ENCODE measurements at regions not wholly inside any gene's neighbourhood (a gene's known extent, or its start where the extent isn't known, plus 50 kb on each side); places are given as distances from the start of the nearest gene placed in this dataset.

DNA sequence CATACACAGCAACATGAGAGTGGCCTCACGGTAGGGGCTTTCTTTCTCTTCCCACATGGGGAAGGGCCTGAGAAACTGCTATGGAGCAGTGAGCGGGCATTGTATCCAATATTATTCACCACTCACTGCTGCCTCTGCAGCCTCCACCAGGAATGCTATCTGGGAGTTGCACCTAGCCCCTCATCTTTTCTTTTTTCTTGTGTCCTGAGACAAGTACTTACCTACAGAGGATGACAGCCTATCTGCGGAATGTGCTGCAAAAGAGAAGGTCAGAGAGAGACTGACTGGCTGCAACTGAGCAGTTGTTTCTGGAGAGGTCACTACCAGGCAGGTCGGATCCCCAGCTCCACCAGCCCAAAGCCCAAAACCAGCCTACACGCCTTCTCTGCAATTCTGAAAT is 52.1 kb upstream of the HTATIP2 start:
- DNase-seq, result no peak

DNA sequence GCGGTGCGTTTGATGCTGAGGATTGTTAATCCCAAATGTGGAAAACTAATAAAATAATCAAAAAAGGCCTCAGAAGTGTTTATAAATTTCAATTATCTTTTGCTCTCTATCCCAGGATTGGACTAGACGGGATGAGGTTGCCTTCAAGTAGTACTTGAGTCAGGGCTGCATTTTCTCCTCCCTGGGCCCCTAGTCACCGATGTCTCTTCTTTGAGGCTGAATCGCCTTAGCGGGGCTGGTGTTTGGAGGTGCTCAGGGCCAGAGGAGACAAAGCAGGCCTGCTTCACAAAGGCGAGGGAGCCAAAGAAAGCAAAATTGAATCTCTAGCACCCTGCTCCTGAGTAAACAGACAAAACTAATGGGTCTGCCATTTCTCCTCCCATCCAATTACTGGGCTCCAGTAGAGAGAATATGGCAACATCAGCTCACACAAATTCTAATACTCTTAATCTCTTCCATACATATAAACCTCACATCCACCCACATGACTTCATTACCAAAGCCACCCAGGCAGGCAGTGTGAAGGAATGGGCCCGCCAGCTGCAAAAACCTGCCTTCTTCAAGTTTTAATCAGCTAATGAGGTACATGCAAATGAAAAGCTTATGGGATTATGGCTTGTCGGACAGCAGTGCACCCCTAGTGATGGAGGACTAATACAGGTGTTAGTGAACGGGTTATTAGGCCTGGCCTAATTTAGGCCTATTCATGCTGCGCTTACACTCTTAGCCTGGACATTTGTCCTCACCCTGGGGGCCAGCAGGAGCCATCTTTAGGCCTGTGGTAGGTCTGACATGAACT is 52.7 kb upstream of the HTATIP2 start:
- DNase-seq, result no peak

DNA sequence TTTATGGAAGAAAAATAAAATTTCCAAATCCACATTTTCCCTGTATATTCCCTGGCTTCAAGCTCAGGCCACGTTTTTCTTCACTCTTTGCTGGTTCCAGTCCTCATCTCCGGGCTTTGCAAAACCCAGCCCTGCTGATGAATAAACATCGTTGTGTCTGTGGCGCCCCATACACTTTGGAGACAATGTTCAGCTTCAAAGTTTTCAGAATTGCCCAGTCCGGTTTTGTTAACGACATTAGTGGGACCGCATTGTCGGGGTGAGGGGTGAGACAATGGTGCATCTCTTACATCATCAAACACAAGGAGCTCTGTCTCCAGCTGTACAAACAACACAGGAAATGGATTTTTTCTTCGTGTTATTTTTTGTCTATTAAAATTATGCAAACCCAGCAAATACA is 53.4 kb upstream of the HTATIP2 start:
- no peak for DNase-seq

DNA sequence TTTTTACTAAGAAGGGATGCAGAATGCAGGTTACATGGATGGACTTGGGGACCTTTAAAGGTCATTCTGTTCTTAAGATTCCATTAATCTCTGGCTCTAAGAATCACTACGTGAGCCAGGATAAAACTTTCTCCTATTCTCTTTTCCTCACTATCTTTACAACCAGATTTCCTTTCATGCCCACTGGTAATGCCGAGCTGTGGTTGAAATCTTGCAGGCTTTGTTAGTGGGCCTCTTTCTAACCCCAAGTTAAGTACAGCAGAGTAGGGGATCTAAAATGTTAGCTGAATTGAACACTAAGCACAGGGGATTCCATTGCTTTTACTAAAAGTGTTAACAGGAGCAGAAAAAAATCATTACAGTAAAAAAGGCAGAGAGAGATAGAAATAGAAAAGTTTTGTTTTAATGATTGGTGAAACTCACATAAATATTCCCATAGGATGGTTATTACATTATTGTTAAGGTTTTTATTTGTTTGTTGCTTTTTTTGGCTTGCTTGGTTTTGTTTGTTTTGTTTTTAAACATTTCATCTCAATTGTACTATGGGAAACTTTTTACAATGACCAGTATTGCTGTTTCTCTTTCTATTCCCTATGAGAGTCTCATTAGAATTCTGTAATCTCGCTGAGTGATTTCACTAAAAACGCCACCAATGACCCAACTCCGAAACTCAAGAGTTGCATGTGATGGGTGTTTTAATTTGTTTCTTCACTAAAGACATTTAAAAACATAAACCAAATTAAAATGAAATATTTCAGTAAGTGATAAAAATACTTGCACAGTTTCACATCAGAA is 54.1 kb upstream of the HTATIP2 start:
- DNase-seq, result no peak

DNA sequence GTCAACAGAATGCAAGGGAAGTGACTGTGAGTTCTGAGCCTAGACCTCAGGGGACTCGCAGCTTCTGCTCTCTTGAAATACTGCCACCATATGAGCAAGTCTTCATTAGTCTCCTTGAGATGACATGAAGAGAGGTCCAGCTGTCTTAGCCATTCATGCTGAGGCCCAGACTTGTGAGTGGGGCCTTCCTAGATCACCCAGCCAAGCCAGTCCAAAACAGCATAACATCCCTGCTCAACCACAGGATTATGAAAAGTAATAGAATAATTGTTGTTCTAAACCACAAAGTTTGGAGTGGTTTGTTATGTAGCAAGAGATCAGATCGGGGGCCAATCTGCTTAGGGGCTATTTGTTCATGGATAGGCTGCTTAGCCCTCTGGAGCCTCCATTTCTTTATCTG is 54.9 kb upstream of the HTATIP2 start:
- DNase-seq, result no peak

DNA sequence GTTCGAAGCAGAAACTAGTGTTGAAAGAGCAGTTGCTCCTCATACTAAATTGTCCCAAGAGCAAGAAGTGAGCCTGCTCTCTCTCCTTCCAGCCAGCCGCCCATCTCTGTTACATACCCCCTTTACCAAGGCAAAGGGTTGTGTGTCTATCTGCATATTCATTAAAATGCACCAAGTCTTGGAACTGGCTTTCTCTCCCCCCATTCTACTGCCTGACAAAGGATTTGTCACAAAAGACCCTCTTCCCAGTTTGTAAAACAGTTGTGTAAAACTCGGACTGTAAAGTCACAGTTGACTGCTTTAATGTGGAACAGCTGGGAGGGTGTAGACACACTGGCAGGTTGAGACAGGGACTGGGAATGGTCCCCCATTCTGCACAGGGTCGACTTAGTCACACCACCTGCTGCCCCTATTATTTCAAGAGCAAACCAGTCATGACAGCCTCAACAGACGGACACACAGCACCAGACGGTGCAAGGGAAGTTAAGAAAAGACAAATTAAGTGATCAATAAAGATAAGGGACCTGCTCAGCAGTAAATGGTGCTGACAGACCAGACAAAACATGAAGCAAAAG is 60.0 kb upstream of the HTATIP2 start:
- no peak for DNase-seq

DNA sequence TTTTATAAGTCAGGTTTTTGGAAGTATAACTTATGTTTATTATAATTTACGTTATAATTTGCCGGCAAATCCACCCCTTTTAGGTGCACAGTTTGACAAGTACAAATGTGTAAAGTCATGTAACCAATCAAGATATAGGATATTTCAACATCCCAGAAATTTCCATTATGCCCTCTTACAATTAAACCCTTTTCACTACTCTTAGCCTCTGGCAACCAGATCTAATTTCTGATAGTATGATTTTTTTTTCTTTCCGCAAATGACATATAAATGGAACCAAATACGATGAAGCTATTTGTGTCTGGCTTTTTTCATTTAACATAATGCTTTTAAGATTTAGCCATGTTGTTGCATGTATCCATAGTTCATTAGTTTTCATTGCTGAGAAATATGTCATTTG is 69.5 kb upstream of the HTATIP2 start:
- DNase-seq, result no peak

DNA sequence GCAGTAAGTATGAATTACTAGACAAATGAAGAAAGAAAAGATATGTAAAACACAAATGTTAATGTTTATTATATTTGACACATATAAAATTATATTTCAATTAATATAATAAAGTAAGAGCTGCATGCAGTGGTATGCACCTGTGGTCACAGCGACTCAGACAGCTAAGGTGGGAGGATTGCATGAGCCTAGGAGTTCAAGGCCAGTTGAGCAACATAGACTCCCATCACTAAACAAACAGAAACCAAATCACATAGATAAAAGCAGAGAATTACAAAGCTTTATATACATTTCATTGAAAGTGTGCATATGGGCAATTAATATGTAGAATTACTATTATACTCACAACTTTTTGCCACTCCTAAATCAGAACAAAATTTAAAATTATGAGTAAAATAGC is 70.0 kb upstream of the HTATIP2 start:
- DNase-seq, result no peak

DNA sequence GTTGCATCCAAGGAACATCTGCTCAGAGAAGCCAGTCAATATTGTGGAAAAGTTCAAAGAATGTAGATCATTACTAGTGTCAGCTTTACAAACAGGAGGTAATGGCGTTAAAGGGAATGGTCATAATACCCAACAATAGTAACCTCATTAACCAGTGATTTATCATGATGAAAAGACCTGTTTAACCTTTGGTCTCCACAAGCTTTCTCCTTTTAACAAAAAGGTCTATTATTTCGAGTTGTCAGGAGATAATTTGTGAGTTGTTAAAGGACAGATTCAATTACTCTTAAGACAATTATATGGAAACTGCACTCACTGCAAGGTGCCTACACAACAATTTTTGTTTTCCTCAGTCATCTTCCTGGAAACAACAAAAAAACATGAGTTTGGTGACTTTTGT is 73.8 kb upstream of the HTATIP2 start:
- DNase-seq, result no peak

DNA sequence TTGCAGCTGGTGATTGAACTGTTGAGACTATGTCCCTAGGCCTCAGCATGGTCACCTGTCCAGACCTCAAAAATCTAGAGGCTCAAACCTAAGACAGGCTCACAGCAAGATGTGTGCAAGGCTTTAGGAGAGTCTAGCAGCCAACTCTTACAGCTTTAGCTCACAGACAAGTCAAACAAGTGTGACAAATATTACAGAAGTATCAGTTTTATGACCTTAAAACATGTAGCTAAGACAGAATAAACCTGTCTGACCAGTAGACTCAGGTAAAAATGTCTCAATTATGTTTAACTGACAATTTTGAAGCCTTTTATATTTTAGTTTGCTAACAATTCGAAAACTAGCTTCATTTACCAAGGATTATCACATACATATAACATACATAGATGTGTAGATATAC is 80.0 kb upstream of the HTATIP2 start:
- no peak for DNase-seq

DNA sequence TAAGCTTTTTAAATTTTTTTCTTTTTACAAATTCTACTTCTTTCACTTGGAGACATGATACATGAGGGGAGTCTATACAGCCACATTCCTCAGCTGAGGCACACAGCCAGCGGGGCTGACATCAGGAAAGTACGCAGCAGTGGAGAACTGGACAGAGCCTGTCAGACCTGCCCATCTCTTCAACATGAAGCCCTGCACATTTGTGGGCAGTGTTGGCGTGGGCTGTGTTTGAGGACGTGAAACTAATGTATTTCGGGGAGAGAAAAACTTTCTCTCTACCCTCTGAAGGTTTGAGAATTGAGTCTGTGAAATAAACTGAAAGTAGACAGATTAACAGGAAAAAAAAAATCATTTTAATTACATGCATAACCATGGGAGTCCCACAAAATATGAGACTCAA is 84.8 kb upstream of the HTATIP2 start:
- DNase-seq, result no peak

DNA sequence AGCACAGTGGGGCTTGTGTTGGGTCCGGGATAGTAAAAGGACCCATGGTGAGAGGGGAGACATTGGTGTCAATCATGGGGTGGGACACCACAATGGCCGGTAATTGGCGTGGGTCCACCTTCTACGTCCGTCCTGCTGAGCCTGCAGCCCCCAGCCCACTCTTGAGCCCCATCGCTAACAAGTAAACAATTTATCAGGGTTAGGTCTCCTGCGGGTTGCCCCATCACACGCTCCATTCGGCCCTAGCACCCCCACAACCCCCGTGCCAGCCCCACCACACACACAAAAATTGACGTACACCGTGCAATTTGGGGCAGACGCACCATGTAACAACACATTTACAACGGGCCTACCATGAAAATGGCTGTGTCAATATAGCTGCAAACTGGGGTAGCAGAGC is 86.5 kb upstream of the HTATIP2 start:
- no peak for DNase-seq

DNA sequence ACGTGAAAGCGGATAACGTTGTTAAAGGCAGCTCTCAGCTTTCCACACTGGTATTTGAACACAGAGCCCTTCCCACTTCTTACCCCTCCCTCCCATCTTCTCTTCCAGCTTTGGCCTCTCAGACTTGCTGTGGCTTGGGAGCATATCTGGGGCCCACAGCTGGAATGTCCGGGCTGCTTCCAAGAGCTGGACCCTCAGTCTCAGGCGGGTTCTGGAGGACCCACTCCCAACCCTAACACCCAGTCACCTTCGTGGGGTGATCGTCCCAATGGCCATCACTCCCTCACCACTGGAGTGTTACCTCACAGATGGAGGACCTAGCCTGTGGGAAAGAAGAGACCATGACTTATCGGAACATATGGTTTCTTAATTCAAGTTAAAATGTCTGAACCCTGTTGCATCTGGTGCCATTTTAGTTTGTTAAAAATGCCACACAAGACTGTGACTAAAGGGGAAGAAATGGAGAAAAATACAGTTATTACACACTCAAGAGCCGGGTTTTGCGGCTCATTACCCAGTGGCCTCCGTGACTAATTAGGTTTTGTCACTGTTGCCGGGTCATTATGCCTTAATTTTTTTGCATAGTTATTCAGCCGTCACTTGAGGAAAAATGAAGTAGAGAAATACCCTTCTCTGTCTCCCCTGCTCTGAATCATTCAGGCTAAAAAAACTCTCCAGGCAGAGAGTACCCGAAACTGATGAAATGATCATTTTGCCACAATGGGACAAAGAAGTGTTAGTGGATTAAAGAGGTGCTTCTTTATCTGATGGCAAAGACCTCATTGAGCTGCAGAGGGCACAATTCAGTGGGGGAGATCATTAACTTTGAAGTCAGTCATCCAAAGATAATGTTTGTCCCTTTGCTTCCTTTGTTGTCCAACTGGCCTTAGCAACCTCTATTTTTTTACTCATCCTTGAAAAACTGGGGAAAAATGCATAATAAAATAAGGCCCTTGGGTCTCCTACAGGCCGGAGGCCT is 87.2 kb upstream of the HTATIP2 start:
- DNase-seq, result no peak

DNA sequence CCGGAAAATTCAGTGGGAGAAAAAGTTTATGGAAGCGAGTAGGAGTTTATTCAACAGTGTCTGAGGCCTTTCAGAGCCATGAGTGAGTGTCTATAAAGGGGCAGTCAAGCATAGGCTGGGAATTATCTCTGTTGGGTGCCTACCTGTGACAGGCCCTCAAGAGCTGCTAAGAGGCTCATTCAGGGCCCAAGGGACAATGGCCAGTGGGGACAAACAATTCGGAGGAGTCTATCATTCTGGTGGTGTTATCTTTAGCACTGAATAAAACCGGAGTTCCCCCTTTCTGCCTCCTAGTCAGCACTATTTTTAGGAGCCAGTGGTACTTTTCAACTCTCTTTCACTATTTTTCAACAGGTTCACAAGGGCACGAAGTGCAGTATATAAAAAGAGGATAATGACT is 89.5 kb upstream of the HTATIP2 start:
- DNase-seq, result no peak

DNA sequence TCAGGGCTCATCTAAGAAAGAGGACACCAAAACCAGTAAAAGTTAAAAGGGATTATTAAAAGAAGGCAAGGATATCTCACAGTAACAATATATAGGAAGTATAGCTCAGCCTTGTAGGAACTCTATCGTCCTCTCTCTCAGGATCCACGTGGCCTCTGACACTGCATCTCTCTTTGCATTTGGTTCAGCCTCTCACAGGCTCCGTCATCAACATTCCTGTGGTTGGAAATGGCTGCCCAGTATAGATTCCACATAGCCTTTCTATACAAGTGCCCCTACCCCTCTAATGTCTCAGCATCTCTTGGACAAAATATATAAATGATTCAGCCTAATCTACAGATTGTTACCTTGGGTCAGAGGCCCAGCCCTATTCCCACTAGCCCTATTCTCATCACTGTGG is 101.3 kb upstream of the DBX1 start:
- peak; percentile 25 for DNase-seq

DNA sequence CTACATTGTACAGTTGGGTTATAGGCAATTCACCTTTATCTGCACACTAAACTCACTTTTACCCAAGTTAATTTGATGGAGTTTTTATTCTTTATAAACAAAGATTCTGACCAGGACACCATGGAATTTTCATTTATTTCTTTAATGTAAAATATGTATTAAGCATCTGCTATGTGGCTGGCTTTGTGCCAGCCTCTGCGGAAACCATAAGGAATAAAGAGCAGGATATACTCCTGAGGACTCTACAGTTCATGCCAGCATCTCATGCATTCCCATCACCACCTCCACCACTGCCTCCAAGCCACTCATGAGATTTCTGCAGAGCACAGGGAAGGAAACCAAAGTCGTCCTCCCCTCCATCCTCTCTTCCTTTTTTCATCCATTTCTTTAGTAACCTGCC is 100.0 kb upstream of the DBX1 start:
- no peak for DNase-seq

DNA sequence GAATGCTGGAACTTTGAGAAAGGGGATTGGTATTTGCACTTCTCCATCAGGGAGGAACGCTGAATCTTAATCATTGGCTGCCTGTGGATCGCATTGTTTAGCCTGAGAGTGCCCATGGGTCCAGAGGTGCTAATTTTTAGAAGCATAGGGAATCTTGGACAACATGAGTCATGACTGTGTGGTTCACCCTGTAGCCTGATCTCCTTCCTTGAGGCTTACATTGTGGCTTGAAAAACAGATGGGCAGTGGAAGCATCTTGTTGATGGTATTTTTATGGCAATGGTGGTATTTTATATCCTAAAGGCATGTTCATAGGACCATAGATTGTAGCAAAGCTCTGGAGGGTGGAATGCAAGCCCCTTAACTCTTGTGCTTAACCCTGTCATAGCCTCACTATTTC is 99.2 kb upstream of the DBX1 start:
- DNase-seq, result peak; percentile 39

DNA sequence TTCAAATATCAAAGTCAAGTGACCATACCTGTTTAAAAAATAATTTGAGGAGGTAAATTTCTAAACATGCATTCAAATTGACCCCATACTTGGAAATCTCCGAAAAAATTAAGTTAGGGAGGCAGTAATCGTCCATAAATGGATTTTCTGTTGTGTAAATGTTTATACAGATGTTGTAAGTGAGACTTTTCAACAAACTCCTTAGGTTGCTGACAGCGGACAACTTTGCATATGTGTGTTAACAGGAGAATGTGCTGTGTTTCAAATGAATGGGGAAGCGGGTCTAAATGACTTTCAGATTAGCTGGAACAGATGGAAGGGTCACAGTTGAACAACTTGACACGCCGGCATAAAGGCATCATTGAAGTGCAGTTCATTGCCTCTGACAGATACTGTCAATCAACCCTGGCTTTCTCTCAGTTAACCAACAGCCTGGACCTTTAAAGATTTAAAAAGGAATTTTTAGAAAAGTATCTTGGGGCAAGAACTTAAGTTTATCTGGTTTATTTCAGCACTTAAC is 98.2 kb upstream of the DBX1 start:
- no peak for DNase-seq

DNA sequence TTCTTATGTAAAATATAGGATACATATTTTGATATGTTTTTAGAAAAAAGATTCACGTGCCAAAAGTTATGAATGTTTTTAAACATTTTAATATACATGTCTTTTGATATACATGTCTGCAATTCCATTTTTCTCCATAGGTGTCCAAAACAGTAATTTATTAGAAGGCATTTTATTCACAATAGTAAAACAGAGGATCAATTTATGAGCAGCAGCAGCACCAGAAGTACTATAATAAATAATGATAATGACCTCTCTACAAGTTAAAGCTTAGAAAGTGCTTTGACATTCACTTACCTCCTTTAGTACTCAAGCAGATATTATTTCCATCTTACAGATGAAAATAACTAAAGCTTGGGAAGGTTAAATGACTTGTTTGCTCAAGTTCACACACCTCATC is 96.7 kb upstream of the DBX1 start:
- no peak for DNase-seq

DNA sequence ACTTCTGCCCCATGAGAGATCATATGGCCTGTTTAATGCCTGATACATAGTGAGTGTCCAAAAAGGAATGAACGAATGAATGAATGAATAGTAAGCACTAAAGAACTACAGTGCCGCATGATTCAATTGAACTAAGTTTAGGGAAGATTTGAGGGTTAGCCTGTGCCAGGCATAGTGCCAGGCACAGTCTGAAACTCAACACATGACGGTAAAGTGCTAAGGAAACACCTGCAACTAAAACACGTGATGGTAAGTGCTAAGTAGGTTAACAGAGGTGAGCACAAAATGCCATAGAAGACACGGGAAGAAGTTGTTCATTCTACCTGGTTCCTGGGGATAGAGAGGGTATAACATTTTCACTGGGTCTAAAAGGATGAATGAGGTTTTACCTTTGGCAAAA is 93.5 kb upstream of the DBX1 start:
- DNase-seq, result no peak

DNA sequence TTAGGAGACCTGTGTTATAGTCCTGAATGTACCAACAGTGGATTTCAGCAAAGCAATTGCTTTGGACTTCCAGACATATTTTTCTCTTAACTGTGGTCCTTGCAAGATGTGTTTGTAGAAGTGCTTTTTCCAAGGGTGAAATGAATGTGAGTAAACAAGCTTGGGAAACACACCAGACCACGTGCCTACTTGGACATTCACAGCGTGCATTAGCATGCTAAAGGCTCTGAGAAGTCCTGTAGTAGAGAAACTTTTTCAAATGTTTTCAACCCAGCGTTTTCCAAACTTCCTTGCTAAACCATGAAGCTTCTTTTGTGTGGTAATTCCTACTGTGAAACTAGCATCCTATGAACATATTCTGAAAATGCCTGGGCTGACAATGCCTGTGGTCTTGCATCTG is 91.2 kb upstream of the DBX1 start:
- DNase-seq, result no peak

DNA sequence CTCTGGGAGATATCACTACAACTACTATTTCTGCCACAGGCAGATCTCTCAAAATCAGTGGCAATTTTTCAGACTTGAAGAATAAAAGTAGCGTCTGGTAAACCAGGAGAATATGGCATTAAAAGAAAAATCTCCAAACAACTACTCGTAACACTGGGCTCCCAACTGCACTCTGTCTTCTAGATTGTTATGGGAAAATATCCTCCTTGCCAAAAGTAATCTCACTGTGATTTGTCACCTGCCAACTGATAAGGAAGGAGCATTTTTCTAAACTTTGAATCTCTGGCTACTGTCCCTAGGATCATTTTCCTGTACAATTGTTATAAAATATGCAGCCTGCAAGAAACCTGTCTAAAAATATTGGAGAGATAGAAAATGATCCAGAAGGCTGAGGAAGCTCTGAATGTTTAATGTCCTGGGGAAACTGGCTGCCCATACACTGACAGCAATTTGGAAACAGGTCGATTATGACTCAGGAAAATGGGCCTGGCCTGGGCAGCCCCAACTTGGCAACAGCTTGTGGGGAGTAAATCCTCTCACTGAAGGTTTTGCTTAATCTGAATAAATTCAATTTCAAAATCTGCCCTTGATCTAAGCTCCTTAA is 90.5 kb upstream of the DBX1 start:
- DNase-seq, result no peak
